AG09309 (cell line): ENCODE measurements at regions not wholly inside any gene's neighbourhood (a gene's known extent, or its start where the extent isn't known, plus 50 kb on each side); places are given as distances from the start of the nearest gene placed in this dataset.

Source experiments
- DNase-seq: peaks from one replicate; pipeline ENCODE4 v3.0.0-alpha.2; 2010; ENCODE audit warnings: low read depth
- H3K4me3 ChIP-seq: 2 replicates; pipeline ENCODE4 v1.5.1; 2011; ENCODE audit warnings: mild to moderate bottlenecking, low read depth, low read length, moderate library complexity; ENCODE audit not compliant: control insufficient read depth
- TF ChIP-seq, protein P1 (sequence below): IDR thresholded peaks from 2 replicates; pipeline ENCODE4 v1.5.1; 2011; ENCODE audit warnings: mild to moderate bottlenecking, low read depth, low read length, inconsistent platforms; ENCODE audit not compliant: insufficient read depth, control insufficient read depth; ENCODE audit errors: missing control alignments

DNA sequence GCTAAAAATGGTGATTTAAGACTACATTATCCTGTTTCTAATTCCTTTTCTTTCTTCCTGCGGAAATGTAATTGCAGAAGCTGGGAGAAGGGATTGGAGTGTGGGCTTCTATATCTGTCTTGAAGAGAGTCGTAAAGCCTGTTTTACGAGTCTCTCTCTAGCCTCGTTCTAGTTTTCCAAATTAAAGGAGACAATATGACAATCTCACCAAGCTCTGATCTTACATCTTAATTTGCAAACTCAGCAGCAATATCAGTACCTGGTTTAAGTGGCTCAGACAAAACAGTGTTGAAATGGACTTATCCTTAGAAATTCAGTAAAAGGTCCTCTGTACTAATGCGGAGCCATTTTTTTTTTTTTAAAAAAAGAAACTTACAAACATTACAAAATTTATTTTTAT is 349.5 kb upstream of the HAND2 start:
- no peak for DNase-seq
- no peak overlapping the region for H3K4me3 ChIP-seq
- TF ChIP-seq, protein P1, sequence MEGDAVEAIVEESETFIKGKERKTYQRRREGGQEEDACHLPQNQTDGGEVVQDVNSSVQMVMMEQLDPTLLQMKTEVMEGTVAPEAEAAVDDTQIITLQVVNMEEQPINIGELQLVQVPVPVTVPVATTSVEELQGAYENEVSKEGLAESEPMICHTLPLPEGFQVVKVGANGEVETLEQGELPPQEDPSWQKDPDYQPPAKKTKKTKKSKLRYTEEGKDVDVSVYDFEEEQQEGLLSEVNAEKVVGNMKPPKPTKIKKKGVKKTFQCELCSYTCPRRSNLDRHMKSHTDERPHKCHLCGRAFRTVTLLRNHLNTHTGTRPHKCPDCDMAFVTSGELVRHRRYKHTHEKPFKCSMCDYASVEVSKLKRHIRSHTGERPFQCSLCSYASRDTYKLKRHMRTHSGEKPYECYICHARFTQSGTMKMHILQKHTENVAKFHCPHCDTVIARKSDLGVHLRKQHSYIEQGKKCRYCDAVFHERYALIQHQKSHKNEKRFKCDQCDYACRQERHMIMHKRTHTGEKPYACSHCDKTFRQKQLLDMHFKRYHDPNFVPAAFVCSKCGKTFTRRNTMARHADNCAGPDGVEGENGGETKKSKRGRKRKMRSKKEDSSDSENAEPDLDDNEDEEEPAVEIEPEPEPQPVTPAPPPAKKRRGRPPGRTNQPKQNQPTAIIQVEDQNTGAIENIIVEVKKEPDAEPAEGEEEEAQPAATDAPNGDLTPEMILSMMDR: no peak

DNA sequence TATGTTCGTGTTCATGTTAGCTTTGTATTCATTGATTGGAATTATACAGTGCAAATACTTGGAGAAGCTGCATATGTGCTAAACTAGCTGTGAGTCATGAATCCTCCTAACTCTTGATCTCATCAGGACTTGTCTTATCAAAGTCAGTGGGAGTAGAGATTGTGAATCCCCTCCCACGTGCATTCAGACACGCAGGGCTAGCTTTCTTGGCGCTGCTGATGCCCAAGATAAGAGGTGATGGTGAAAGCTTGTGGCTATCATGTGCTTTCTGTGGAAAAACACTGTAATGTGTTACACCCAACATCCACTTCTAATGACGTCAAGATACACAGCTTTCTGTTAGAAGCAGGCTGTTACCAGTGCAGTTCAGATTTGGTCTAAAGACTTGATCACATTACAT is 348.7 kb upstream of the HAND2 start:
- DNase-seq: no peak
- no peak overlapping the region for H3K4me3 ChIP-seq
- TF ChIP-seq, protein P1: no peak

DNA sequence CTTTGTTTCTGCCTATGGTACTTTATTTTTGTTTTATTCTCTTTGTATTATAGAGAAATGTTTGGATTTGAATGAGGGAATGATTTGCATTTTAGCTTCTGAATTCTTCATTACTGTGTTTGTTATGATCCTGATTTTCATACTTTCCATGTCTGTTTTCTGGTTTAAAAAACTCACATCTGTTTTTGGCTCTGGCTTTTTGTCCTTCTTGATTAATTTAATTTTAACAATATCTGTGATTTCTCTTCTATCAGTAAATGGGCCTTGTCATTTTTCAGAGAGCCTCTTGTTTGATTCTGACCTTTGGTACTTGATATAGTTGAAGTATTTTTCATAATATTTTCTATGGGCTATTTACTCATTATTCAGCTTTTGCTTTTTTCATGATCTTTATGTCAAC is 341.6 kb upstream of the HAND2 start:
- H3K4me3 ChIP-seq: no peak overlapping the region
- no peak for DNase-seq
- TF ChIP-seq, protein P1: no peak

DNA sequence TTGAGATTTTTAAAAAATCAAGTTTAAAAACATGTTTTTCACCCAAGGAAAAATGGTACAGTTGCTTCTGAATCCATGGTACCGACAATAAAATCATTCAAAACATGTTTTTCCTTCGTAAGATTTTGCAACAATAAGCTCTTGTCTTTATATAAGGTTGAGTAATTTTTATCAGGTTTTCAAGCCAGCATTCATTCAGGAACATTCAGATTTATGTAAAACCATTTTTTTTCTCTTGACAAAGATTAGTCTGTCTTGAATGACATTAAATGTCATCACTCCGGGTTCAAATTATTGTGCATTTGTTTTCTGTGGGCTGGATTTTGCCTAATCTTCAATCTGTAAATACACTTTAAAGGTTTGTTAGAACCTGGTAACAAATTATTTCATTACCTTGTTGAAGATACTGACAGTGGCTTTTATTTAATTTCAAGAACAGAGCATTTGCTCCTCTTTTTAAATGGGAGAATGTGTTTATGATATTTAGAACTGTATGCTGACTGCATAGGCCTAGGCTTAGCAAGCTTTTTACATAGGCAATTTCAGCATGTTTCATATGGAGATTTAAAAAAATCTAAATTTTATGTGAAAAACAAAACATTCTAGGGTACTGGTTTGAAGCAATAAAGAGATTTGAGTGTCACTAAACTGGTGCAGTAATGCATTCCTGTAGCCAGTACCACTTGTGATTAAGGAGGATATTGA is 336.4 kb upstream of the HAND2 start:
- DNase-seq: no peak
- no peak overlapping the region for H3K4me3 ChIP-seq
- TF ChIP-seq, protein P1: no peak

DNA sequence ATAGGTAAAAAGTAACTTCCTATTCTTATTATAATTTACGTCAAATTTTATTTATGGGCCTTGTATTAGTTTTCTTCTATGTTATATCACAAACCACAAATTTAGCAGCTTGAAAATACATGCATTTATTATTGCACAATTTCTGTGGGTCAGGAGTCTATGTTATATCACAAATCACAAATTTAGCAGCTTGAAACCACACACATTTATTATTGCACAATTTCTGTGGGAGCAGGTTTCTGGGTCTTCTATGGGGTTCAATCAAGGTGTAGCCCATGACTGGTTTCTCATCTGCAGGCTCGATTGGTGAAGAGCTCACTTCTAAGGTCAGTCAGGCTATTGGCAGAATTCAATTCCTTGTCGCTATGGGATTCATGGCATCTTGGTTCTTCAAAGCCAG is 332.7 kb upstream of the HAND2 start:
- TF ChIP-seq, protein P1: no peak

DNA sequence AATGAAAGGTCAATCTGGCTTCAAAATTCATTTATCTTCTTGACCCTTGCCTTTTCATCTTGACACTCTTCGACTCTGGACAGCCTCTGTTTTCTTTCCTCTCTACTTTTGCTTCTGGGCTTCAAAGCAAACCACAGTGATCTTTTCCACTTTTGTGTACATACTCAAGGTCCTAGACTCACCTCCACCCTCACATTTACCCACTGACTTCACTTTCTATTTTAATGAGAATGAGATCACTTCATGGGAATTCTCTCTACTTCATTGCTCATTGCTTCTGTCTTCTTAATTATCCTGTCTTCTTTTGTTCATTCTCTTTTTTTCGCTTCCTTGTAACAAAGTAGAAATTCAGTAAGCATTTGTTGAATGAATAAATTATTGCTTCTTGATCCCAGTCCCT is 330.1 kb upstream of the HAND2 start:
- no peak overlapping the region for H3K4me3 ChIP-seq
- DNase-seq: no peak
- TF ChIP-seq, protein P1: no peak

More for the DNA sequence above, 332.7 kb upstream of the HAND2 start:
- DNase-seq: no peak
- no peak overlapping the region for H3K4me3 ChIP-seq
